ENCODE measurements at regions not wholly inside any gene's neighbourhood (a gene's known extent, or its start where the extent isn't known, plus 50 kb on each side); places are given as distances from the start of the nearest gene placed in this dataset.
"Not testable (repeated sequence)": the region's sequence is repeated elsewhere in the genome, so short reads cannot be mapped to it uniquely, and the experiment has no call there.

GRCh38 chr3:178140531-178141304 is 395.5 kb upstream of the KCNMB2 start:
- Histone ChIP-seq H3K36me3 (ENCODE audit: control insufficient read depth in 1 of 2, insufficient read depth in 2 of 2, low read length in 2 of 2) (no peaks in the 10 kb centered on the region), H3K4me2 (ENCODE audit: low read length) (no peak overlapping the region), H3K4me1 (ENCODE audit: control insufficient read depth in 1 of 2, insufficient read depth in 2 of 2, low read length in 2 of 2) (peaks cover 1 to 3% of the 10 kb centered on the region in 2 experiments), H3K27me3 (ENCODE audit: insufficient read depth, low read length) (no peaks in the 10 kb centered on the region), H3K9me3 (ENCODE audit: insufficient read depth, low read depth, low read length) (no peaks in the 10 kb centered on the region), H2AK5ac (ENCODE audit: low read length) (no peak overlapping the region), H2BK5ac (ENCODE audit: low read depth, low read length, poor library complexity) (no peak overlapping the region), H3K14ac (ENCODE audit: low read length) (no peak overlapping the region), H2BK120ac (ENCODE audit: insufficient read depth, low read length, poor library complexity) (no peak overlapping the region), H4K12ac (ENCODE audit: low read depth, low read length) (no peak overlapping the region), H4K91ac (ENCODE audit: low read depth, low read length) (no peak overlapping the region), H3K4ac (ENCODE audit: low read depth, low read length) (no peak overlapping the region), H2BK12ac (ENCODE audit: low read length) (no peak overlapping the region), H3K79me1 (ENCODE audit: low read length) (peaks cover 5% of the 10 kb centered on the region), H3K18ac (ENCODE audit: low read length) (no peak overlapping the region), H3K79me2 (ENCODE audit: control insufficient read depth, insufficient read depth, low read length, poor library complexity) (no peaks in the 10 kb centered on the region), H3K23ac (ENCODE audit: low read length) (no peak overlapping the region), H3K27ac (ENCODE audit: low read depth, low read length) (no peak overlapping the region), H3K9ac (ENCODE audit: low read length) (no peak overlapping the region), H3K4me3 (ENCODE audit: low read depth, low read length) (no peak overlapping the region), H2AFZ (ENCODE audit: insufficient read depth, low read length, poor library complexity) (no peak overlapping the region), H4K8ac (ENCODE audit: low read depth, low read length) (no peak overlapping the region)
- no CpG with 5 or more reads among the region's 4 CpGs for WGBS (ENCODE audit: extremely low coverage, insufficient coverage, insufficient read length)
- DNase-seq, result no peak

DNA sequence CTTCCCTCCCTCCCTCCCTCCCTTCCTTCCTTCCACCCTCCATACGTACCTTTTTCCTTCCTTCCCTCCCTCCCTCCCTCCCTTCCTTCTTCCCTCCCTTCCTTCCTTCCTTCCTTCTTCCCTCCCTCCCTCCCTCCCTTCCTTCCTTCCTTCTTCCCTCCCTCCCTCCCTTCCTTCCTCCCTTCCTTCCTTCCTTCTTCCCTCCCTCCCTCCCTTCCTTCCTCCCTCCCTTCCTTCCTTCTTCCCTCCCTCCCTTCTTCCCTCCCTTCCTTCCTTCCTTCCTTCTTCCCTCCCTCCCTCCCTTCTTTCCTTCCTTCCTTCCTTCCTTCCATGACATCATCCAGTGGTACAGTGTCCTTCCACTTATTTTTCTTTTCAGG is 394.9 kb upstream of the KCNMB2 start:
- not testable (repeated sequence) for H4K12ac ChIP-seq (ENCODE audit: low read depth, low read length); DNase-seq; H2AFZ ChIP-seq (ENCODE audit: insufficient read depth, low read length, poor library complexity); H2BK12ac ChIP-seq (ENCODE audit: low read length); H3K79me1 ChIP-seq (ENCODE audit: low read length); H3K27ac ChIP-seq (ENCODE audit: low read depth, low read length); H3K23ac ChIP-seq (ENCODE audit: low read length); H3K14ac ChIP-seq (ENCODE audit: low read length); H3K9me3 ChIP-seq (ENCODE audit: insufficient read depth, low read depth, low read length); H2BK5ac ChIP-seq (ENCODE audit: low read depth, low read length, poor library complexity); H3K79me2 ChIP-seq (ENCODE audit: control insufficient read depth, insufficient read depth, low read length, poor library complexity); H4K8ac ChIP-seq (ENCODE audit: low read depth, low read length); H3K4me3 ChIP-seq (ENCODE audit: low read depth, low read length); H2BK120ac ChIP-seq (ENCODE audit: insufficient read depth, low read length, poor library complexity); H3K36me3 ChIP-seq (ENCODE audit: control insufficient read depth in 1 of 2, insufficient read depth in 2 of 2, low read length in 2 of 2); H3K4me1 ChIP-seq (ENCODE audit: control insufficient read depth in 1 of 2, insufficient read depth in 2 of 2, low read length in 2 of 2); H3K18ac ChIP-seq (ENCODE audit: low read length); H4K91ac ChIP-seq (ENCODE audit: low read depth, low read length); H3K4me2 ChIP-seq (ENCODE audit: low read length); H3K9ac ChIP-seq (ENCODE audit: low read length); H3K4ac ChIP-seq (ENCODE audit: low read depth, low read length); H3K27me3 ChIP-seq (ENCODE audit: insufficient read depth, low read length); H2AK5ac ChIP-seq (ENCODE audit: low read length)
- WGBS (ENCODE audit: extremely low coverage, insufficient coverage, insufficient read length), result no CpG with 5 or more reads among the region's 1 CpG

- Histone ChIP-seq H3K9ac (ENCODE audit: low read length) (no peak overlapping the region), H3K18ac (ENCODE audit: low read length) (no peak overlapping the region), H4K91ac (ENCODE audit: low read depth, low read length) (no peak overlapping the region), H3K14ac (ENCODE audit: low read length) (no peak overlapping the region), H3K4me3 (ENCODE audit: low read depth, low read length) (no peak overlapping the region), H3K23ac (ENCODE audit: low read length) (no peak overlapping the region), H3K27ac (ENCODE audit: low read depth, low read length) (peak overlapping the region; percentile 16), H4K12ac (ENCODE audit: low read depth, low read length) (no peak overlapping the region), H3K4me1 (ENCODE audit: control insufficient read depth in 1 of 2, insufficient read depth in 2 of 2, low read length in 2 of 2) (peaks cover 2 to 4% of the 10 kb centered on the region in 2 experiments), H3K79me2 (ENCODE audit: control insufficient read depth, insufficient read depth, low read length, poor library complexity) (no peaks in the 10 kb centered on the region), H2BK120ac (ENCODE audit: insufficient read depth, low read length, poor library complexity) (no peak overlapping the region), H2BK12ac (ENCODE audit: low read length) (no peak overlapping the region), H3K79me1 (ENCODE audit: low read length) (peaks cover 9% of the 10 kb centered on the region), H3K27me3 (ENCODE audit: insufficient read depth, low read length) (no peaks in the 10 kb centered on the region), H2BK5ac (ENCODE audit: low read depth, low read length, poor library complexity) (no peak overlapping the region), H4K8ac (ENCODE audit: low read depth, low read length) (no peak overlapping the region), H3K9me3 (ENCODE audit: insufficient read depth, low read depth, low read length) (no peaks in the 10 kb centered on the region), H2AFZ (ENCODE audit: insufficient read depth, low read length, poor library complexity) (no peak overlapping the region), H3K36me3 (ENCODE audit: control insufficient read depth in 1 of 2, insufficient read depth in 2 of 2, low read length in 2 of 2) (no peaks in the 10 kb centered on the region), H3K4me2 (ENCODE audit: low read length) (no peak overlapping the region), H2AK5ac (ENCODE audit: low read length) (no peak overlapping the region), H3K4ac (ENCODE audit: low read depth, low read length) (no peak overlapping the region)
- peak in 1 of 2 donors; percentile 8 for DNase-seq
Observed at GRCh38 chr3:178146406-178146831, 389.8 kb upstream of the KCNMB2 start.

DNA sequence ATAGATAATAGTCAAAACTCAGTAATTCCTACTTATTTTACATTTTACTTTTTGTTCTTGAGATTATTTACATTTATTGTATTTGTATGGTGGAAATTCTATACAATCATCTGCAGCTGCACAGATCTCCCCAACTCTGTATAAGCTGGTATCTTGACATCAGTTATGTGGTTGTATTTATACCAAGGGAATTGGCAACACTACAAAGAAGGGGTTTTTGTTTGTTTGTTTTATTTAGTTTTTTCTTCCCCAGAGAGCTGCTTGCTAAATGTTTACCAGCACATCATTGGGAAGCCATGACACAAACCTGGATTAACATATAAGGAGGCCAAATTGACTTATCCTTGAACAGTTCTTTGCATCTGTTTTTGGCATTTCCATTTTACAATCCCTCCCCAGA is 389.2 kb upstream of the KCNMB2 start:
- Histone ChIP-seq H4K91ac (ENCODE audit: low read depth, low read length) (no peak overlapping the region), H3K4me2 (ENCODE audit: low read length) (no peak overlapping the region), H3K14ac (ENCODE audit: low read length) (no peak overlapping the region), H2AK5ac (ENCODE audit: low read length) (no peak overlapping the region), H4K8ac (ENCODE audit: low read depth, low read length) (no peak overlapping the region), H3K18ac (ENCODE audit: low read length) (no peak overlapping the region), H3K4me1 (ENCODE audit: control insufficient read depth in 1 of 2, insufficient read depth in 2 of 2, low read length in 2 of 2) (peaks cover 2 to 4% of the 10 kb centered on the region in 2 experiments), H2BK12ac (ENCODE audit: low read length) (no peak overlapping the region), H2BK120ac (ENCODE audit: insufficient read depth, low read length, poor library complexity) (no peak overlapping the region), H3K36me3 (ENCODE audit: control insufficient read depth in 1 of 2, insufficient read depth in 2 of 2, low read length in 2 of 2) (no peaks in the 10 kb centered on the region), H3K79me1 (ENCODE audit: low read length) (peaks cover 9% of the 10 kb centered on the region), H2BK5ac (ENCODE audit: low read depth, low read length, poor library complexity) (no peak overlapping the region), H3K4ac (ENCODE audit: low read depth, low read length) (no peak overlapping the region), H3K27ac (ENCODE audit: low read depth, low read length) (peak overlapping the region; percentile 65), H3K9me3 (ENCODE audit: insufficient read depth, low read depth, low read length) (no peaks in the 10 kb centered on the region), H3K27me3 (ENCODE audit: insufficient read depth, low read length) (no peaks in the 10 kb centered on the region), H3K23ac (ENCODE audit: low read length) (no peak overlapping the region), H3K9ac (ENCODE audit: low read length) (no peak overlapping the region), H2AFZ (ENCODE audit: insufficient read depth, low read length, poor library complexity) (no peak overlapping the region), H4K12ac (ENCODE audit: low read depth, low read length) (no peak overlapping the region), H3K79me2 (ENCODE audit: control insufficient read depth, insufficient read depth, low read length, poor library complexity) (no peaks in the 10 kb centered on the region), H3K4me3 (ENCODE audit: low read depth, low read length) (no peak overlapping the region)
- DNase-seq, result no peak

Measured in trophoblast cell (in vitro differentiated cells and primary cell).